ENCODE measurements at regions not wholly inside any gene's neighbourhood (a gene's known extent, or its start where the extent isn't known, plus 50 kb on each side); places are given as distances from the start of the nearest gene placed in this dataset.

DNA sequence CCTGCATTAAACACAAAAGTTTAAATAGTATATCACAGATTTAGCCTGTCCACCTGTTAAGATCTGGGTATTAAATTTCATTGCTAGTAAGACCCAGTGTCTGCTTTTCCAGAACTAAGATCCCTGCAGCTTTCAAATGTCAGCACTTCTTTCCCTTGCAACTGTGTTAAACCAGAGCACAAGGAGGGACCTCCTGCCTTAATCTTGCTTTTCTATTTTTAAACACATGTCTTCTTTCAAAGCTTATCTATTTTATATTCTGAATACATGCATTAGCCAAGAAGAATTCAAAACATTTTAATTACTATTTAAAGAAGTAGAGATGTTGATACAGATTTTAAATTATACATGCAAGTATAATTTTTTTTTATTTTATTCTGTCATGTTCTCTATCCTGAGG, 315.1 kb downstream of the ARPP21 start:
- H3K36me3 ChIP-seq, result no peaks in the 10 kb centered on the region
- H3K27me3 ChIP-seq, result no peaks in the 10 kb centered on the region
- H3K4me3 ChIP-seq (replicated peaks in 1 of 3), result no peak overlapping the region
- no peaks in the 10 kb centered on the region for H3K9me3 ChIP-seq
- H3K27ac ChIP-seq, result no peak overlapping the region
- intact Hi-C loops (cut with DNase I), result no loop called here
- DNase-seq, result no peak
- no peaks in the 10 kb centered on the region for H3K4me1 ChIP-seq
- TF ChIP-seq POLR2A (IDR thresholded peaks at IDR 0.05), result no peak
- TF ChIP-seq CTCF (IDR thresholded peaks at IDR 0.05), result no peak

DNA sequence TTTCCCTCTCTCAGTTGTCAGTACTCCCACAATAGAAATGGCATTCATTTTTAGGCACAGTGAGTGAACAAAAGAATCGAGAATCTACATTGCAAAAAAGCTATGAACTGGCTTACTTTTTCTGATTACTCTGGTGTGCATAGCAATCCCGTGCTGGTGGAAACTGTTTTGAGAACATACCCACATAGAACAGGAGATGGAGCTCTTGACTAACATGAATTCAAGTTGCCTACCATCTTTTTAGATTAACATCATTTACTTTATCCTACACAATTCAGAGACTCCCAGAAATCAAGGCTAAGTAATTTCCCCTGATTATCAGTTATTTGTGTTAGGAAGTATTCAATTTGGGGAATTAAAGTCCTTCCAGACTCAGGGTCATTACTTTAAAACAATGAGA, 326.6 kb downstream of the ARPP21 start:
- 17 to 20% methylated on average over 2 of the region's 2 CpGs for WGBS, 2 donors
- Histone ChIP-seq H3K4me3 (replicated peaks in 1 of 3) (no peak overlapping the region), H3K4me1 (no peaks in the 10 kb centered on the region), H3K9me3 (no peaks in the 10 kb centered on the region), H3K27ac (no peak overlapping the region), H3K36me3 (no peaks in the 10 kb centered on the region), H3K27me3 (no peaks in the 10 kb centered on the region)
- no peak for TF ChIP-seq POLR2A (IDR thresholded peaks at IDR 0.05)
- TF ChIP-seq CTCF (IDR thresholded peaks at IDR 0.05), result peak in 4 of 6 experiments; percentile 20 to 56 (median 48)
- intact Hi-C loops (cut with DNase I), result loop anchor here (10.0 kb wide), 1 partner anchor 729 kb away; no protein-coding TSS in a partner anchor
- no peak for DNase-seq

DNA sequence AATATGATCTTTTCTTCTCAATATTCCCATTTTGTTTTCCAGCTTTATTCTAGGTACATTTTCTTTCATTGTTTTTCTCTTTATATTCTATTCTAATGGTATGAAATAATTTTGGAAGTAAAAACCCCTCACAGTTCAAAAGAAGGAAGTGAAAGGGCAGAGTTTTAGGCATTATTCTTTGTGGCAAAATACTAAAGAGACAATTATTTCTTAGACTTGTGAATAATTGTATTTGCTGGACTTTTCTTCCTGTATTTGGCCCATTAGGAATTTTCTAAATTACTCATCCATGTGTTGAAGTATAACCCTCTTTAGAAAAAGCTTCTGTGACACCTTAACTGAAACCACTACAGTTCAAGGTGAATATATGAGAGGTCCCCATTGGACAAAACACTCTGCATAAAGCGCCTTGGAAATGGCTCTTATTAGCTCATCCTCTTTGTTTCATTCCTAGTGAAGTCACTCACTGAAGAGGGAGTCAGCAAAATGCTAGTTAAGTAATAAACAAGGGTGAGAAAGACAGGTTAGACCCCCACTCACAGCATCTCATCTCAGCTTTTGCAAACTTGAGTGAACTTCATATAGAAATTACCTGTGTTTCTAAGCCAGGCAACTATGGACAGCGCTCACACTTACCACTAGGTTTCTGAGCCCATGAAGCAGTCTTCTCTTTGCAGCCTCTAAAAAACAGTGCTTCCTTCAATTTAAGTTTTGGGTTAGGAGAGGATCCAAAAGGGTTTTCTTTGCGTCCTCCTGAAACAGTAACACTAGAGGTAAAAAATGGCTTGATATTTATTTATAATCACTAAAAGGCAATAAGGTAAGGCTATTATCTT, 327.5 kb downstream of the ARPP21 start:
- no peak overlapping the region for H3K4me3 ChIP-seq (replicated peaks in 1 of 3)
- 88 to 94% methylated on average over 3 of the region's 3 CpGs for WGBS, 2 donors
- intact Hi-C loops (cut with DNase I), result loop anchor here (10.0 kb wide), 1 partner anchor 728 kb away; no protein-coding TSS in a partner anchor
- H3K27me3 ChIP-seq, result no peaks in the 10 kb centered on the region
- H3K27ac ChIP-seq, result no peak overlapping the region
- no peak for TF ChIP-seq CTCF (IDR thresholded peaks at IDR 0.05)
- TF ChIP-seq POLR2A (IDR thresholded peaks at IDR 0.05), result no peak
- H3K9me3 ChIP-seq, result no peaks in the 10 kb centered on the region
- DNase-seq, result no peak
- H3K36me3 ChIP-seq, result no peaks in the 10 kb centered on the region
- H3K4me1 ChIP-seq, result no peaks in the 10 kb centered on the region

DNA sequence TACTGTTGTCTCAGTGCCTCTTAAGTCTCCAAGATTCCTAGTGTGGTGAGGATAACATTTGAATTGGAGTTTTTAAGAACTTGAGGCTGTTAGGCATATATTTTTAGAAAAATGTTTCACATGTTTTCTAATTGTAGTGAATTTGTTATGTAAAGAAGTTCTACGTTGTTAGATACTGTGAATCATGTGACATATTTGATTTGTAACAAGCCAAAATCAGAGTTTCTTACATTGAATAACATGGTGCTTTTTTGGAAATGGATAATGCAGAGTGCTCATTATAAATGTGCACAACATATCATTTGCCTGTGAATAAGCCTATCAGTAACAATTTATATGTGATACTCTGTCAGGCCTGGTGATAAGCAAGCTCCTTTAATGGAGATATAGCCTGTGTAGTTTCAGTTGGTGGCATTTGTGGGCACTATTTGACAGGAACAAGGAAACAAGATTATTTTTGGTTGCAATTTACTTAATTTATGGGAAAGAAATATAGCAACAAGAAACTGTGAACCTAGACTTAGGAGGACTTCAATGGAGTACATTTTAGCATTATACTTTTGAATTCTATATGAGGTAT, 328.8 kb downstream of the ARPP21 start:
- WGBS, 2 donors, result 70 to 75% methylated on average over 1 of the region's 1 CpG
- no peaks in the 10 kb centered on the region for H3K27me3 ChIP-seq
- intact Hi-C loops (cut with DNase I), result loop anchor here (10.0 kb wide), 1 partner anchor 727 kb away; no protein-coding TSS in a partner anchor
- H3K36me3 ChIP-seq, result no peaks in the 10 kb centered on the region
- no peak overlapping the region for H3K4me3 ChIP-seq (replicated peaks in 1 of 3)
- no peaks in the 10 kb centered on the region for H3K4me1 ChIP-seq
- no peaks in the 10 kb centered on the region for H3K9me3 ChIP-seq
- TF ChIP-seq POLR2A (IDR thresholded peaks at IDR 0.05) (no peak), CTCF (IDR thresholded peaks at IDR 0.05) (no peak)
- no peak for DNase-seq
- H3K27ac ChIP-seq, result no peak overlapping the region

- TF ChIP-seq CTCF (IDR thresholded peaks at IDR 0.05) (no peak), POLR2A (IDR thresholded peaks at IDR 0.05) (no peak)
- intact Hi-C loops (cut with DNase I), result loop anchor here (10.0 kb wide), 1 partner anchor 725 kb away; no protein-coding TSS in a partner anchor
- no peak for DNase-seq
- no peak overlapping the region for H3K4me3 ChIP-seq (replicated peaks in 1 of 3)
- no peaks in the 10 kb centered on the region for H3K4me1 ChIP-seq
- H3K9me3 ChIP-seq, result no peaks in the 10 kb centered on the region
- no peaks in the 10 kb centered on the region for H3K27me3 ChIP-seq
- WGBS, 2 donors, result 67 to 72% methylated on average over 3 of the region's 3 CpGs
- H3K27ac ChIP-seq, result no peak overlapping the region
- H3K36me3 ChIP-seq, result no peaks in the 10 kb centered on the region
These were observed 330.1 kb downstream of the ARPP21 start for GRCh38 chr3:35969406-35969805.
